ENCODE measurements at regions not wholly inside any gene's neighbourhood (a gene's known extent, or its start where the extent isn't known, plus 50 kb on each side); places are given as distances from the start of the nearest gene placed in this dataset.
"Not testable (repeated sequence)": the region's sequence is repeated elsewhere in the genome, so short reads cannot be mapped to it uniquely, and the experiment has no call there.

DNA sequence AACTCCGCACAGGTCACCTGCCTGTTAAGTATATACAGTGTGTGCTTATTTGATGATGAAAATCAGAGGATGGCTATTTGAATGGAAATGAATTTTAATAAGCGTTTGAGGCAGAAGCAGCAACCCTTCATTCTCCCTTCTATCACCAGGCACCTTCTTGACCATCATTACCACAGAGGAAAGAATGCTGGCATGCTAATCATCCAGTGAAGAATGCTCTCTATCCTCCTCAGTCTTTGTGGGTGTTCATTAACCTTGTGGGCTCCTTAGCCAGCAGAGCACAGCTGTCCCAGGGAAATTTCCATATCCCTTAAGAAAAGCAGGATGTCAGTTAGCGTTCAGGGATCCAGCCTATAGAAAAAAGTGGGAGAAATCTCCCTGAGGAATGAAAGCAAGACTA lies 428.0 kb upstream of the CAMK1G start:
- no peak for DNase-seq

GRCh38 chr1:209156991-209157390 lies 426.5 kb upstream of the CAMK1G start:
- no peak for DNase-seq

- DNase-seq, result no peak
These were observed 425.8 kb upstream of the CAMK1G start for GRCh38 chr1:209157546-209158249.

DNA sequence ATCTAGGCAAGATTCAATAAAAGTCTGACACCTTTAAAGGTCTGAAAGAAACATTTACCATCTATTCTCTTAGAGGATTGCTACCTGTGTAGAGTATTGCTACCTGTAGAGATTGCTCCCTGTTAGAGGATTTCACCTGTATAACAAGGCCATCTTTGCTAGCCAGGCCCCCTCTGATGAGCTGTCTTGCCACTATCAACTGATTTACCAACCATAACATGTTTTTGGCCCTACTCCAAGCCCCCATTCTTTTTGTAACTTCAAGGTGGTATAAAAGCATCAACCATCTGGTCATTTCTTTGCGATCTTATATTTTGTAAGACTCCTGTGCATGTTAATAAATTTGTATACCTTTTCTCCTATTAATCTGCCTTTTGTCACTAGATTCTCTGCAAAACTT lies 424.7 kb upstream of the CAMK1G start:
- DNase-seq, result no peak

DNA sequence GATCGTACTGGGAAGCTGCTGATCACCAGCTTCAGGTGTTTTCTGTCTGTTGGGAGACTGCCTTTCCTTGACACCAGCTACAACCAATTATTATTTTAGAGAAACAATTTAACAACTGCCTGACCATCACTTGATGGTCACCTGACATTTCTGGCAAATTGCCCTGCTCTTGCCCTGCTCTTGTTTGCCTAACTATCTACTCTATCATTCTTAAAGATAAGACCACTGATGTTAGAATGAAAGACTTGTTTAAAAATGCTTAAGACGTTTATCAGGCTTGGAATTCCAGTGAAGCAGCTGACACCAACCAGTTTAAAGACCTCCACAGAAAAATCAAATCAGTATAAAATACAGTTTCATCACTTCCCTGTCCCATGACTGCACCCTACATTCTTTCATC lies 423.3 kb upstream of the CAMK1G start:
- no peak for DNase-seq

- no peak for DNase-seq
These were observed 420.9 kb upstream of the CAMK1G start for GRCh38 chr1:209162651-209163050.

DNA sequence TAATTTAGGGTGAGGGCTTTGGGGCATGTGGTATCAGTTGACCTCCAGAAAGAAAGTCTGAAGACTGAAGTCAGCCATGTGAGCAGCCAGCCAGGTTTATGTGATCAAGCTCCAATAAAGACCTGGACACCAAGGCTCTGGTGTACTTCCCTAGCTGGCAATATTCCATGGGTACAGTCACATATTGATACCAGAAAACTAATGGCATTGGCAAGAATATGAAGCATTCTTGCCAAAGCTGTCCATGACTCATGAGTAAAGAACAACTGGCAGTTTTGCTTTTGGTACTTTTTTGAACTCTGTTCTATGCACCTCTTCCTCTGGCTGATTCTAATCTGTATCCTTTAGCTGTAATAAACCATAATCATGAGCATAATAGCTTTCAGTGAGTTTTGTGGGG lies 415.3 kb upstream of the CAMK1G start:
- no peak for DNase-seq

GRCh38 chr1:209171151-209171550 lies 412.4 kb upstream of the CAMK1G start:
- no peak for DNase-seq

DNA sequence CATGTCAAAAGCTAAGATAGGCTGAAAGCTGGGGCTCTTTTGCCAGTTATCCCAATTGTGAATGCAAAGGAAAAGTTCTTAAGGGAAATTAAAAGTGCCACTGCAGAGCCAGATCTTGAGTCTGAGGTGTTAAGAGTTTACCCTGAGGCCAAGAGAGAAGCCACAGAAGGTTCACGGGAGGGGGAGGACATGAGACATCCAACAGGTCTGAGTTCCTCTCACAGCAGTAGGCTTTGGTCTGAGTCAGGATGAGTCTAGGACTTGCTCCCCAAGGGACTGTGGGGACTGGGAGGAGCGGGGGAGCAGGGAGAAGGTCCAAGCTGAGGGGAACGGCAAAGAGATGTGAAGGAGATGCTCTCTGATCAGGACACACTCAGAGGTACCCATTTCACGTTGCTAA lies 411.2 kb upstream of the CAMK1G start:
- no peak for DNase-seq

- DNase-seq, result not testable (repeated sequence)
These were observed 410.5 kb upstream of the CAMK1G start for GRCh38 chr1:209172792-209173542.

DNA sequence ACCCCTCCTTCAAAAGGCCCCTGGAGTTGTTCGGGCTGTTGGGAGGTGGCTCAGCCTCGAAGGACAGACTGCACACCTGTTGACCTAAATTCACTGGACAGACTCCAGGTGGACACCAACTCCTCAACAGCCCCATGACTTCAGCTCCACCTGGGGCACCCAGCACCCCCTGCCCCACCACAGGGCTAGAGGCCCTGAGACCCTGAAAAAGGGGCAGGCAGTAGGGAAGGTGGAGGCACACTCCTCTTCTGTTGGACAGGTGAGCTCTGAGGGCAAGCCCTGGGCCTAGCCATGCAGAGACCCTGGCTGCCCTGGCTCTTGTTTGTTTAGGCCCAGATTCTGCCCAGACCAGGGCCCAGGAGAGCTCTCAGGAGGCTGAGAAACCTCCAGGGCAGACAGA lies 409.7 kb upstream of the CAMK1G start:
- DNase-seq, result not testable (repeated sequence)

DNA sequence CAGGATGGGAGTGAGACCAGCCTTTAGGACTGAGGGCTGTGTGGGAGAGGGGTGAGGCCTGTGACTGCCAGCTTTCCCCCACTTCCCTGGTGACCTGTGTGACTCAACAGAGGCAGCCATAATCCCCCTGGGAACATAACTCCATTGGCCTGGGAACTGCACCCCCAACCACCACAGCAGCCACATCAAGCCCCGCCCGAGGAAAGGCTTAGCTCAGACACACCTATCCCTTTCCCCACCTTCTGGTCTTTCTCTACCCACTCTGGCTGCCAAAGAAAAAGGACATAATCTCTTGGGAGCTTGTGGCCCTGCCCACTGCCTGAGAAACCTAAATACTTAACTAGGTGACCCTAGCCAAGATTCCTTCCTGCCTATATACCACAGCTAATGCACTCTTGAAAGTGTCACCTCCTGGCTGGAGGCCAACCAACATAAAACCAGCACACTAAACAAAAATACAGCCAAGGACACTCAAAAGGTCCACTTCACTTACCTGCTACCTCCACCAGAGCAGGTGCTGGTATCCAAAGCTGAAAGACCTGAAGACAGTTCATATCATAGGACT lies 406.6 kb upstream of the CAMK1G start:
- DNase-seq, result no peak

DNA sequence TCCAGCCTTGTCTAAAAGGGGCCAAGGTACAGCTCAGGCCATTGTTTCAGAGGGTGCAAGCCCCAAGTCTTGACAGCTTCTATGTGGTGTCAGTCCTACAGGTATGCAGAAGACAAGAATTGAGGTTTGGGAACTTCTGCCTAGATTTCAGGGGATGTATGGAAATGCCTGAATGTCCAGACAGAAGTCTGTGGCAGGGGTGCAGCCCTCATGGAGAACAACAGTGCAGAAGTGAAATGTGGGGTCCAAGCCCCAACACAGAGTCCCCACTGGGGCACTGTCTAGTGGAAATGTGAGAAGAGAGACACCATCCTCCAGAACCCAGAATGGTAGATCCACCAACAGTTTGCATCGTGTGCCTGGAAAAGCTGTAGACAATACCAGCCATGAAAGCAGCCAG lies 400.3 kb upstream of the CAMK1G start:
- DNase-seq, result no peak

- no peak for DNase-seq
These were observed 395.9 kb upstream of the CAMK1G start for GRCh38 chr1:209187589-209187988.

- DNase-seq, result no peak
These were observed 392.8 kb upstream of the CAMK1G start for GRCh38 chr1:209190591-209191261.

DNA sequence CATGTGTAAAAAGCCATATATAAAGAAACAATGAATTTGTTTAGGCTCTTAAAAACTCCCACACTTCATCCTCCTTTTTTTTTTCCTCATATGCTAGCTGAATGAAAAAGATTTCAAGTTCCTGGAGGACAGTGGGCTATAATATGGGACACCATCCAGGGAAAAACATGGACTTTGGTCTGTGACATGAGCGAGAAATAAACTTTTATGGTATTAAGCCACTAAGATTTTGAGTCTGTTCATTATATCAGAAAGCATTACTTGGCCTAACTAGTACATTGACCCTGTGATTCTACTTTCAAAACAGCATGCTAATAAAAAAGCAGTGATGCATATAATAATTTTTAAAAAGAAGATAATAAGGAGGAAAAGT lies 392.3 kb upstream of the CAMK1G start:
- DNase-seq, result no peak

- DNase-seq, result no peak
These were observed 387.4 kb upstream of the CAMK1G start for GRCh38 chr1:209196140-209196539.

DNA sequence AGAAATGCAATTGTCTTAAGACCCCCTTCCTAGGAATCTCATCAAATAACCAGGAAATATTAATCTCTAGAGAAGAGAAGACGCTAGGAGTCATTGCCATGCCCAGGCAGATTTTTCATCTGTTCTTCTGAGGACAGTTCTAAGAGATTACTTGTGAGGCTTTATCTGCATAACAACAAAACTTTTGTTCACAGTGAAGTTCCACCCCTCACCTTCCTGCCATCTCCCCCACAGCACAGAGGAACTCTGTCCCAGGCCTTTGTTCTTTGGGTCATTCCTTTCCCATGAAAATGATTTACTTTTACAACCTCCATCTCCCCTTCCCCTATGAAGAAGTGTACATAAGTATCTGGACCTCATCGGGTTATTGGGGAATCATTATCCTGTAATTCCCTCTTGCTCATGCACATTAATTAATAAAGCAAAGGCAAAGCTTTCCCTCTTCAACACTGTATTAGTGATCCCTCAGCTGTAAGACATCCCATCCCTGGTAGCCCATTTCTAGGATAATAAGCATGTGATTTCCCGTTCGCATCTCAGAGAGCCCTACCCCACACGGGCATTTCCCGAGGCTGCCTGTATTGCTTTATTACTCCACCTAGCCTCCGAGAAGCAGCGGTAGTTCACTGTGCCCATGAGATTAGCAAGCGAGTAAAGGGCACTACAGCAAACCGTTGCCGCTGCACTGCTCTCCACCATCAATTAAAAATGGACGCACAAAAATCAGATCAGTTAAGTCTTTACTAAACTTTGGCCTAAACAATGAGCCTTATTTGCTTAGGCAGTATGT lies 384.4 kb upstream of the CAMK1G start:
- DNase-seq, result no peak

- no peak for DNase-seq
These were observed 383.7 kb upstream of the CAMK1G start for GRCh38 chr1:209199822-209200221.

- not testable (repeated sequence) for DNase-seq
These were observed 381.2 kb upstream of the CAMK1G start for GRCh38 chr1:209202321-209202720.

DNA sequence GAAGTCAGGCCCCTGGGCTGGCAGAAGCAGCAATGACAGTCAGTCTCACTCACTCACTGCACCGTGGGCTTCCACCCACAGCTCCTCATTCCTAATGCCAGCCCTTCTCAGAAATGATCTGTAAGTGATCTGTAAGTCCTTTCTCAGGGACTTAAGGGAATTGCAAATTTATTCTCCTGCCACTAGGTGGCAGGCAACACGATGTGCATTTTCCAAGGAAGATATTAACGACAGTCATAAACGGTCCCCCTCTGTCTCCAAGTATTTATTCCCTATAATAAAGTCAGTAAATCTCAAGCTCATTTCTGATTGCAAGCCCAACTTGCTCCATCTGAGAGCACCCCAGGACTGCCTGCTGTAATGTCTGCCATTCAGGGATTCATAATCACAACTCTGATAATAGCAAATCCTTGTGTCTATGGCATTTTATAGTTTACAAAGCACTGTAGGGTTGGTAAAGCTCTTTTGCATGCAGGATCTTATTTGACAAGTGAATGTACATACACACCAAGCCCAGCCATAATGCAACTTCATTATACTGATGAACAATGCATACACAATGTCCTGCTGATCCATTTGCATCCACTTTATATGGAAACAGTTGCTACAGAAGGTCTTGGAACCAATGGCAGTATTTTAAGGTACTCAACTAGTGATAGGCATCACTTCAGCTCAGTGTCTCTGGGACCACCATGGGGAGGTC lies 380.5 kb upstream of the CAMK1G start:
- no peak for DNase-seq

DNA sequence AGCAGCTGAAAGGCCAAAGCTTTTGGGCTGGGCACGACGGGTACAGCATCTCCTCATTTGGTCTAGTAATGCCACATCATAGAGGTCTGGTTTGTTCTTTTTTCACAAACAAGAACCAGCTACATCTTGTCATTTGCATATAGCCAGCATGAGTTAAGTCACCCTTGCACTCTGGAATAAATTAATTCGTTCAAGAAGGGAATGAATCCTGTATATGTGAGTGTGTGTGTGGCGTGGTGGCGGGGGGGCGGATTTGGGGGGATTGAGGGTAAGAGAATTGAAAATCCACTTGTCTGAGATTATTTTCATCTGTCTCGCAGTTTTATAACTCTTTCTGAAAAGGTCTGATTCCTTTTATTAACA lies 380.0 kb upstream of the CAMK1G start:
- no peak for DNase-seq
